ENCODE measurements at regions not wholly inside any gene's neighbourhood (a gene's known extent, or its start where the extent isn't known, plus 50 kb on each side); places are given as distances from the start of the nearest gene placed in this dataset.

GRCh38 chr5:6013506-6013905 is 364.8 kb downstream of the MED10 start:
- no peak for TF ChIP-seq CTCF (IDR thresholded peaks at IDR 0.05)
- TF ChIP-seq POLR2A (IDR thresholded peaks at IDR 0.05), result no peak
- TF ChIP-seq POLR2AphosphoS5 (IDR thresholded peaks at IDR 0.05), result no peak
- no peak for TF ChIP-seq EP300 (IDR thresholded peaks at IDR 0.05)

All from gastroesophageal sphincter (tissue), 3 donors.